ENCODE measurements at regions not wholly inside any gene's neighbourhood (a gene's known extent, or its start where the extent isn't known, plus 50 kb on each side); places are given as distances from the start of the nearest gene placed in this dataset.
"Not testable (repeated sequence)": the region's sequence is repeated elsewhere in the genome, so short reads cannot be mapped to it uniquely, and the experiment has no call there.

DNA sequence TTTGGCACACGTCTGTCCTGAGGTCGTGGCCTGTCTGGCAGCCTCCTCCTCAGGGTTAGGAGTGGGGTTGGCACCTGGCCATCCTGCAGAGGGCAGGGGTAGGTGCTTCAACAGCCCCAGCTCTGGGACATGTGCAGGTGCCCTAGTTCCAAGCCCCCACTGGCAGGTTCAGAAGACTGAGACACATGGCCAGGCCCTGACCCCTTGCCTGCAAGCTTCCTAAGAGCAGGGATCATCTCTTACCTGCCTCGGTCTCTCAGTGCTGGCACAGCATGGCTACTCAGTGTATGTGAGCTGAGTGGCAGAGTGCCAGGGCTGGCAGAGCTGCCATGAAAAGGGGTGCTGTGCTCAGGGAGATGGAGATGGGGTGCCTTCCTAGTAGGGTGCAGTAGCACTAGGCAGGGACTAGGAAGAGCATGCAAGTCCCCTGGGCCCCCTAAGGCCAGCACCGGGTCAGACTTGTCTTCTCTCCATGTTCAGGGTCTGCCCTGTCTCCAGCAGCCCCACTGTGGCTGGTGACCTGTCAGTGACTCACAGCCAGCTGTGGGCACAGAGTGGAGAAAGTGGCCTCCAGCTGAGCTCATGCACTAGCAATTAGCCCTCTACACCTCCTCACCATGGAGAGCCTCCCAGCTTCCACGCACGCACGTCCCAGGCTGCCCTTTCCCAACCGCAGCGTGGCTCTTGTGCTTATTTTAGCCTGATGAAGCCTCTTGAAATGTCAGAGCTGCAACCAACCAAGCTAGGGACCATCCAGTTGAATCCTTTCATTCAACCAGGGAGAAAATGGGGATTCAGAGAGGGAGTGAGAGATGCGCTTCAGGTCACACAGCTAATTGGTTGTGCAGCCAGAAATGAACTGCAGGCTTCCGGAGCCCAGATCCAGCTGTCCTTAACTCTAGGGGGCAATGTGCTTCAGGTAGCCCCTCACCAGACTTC is 116.6 kb downstream of the MRPL14 start:
- peak; percentile 59 to 80 for DNase-seq

GRCh38 chr6:44009425-44010321 is 117.6 kb downstream of the MRPL14 start:
- no peak for DNase-seq

- no peak for DNase-seq
Observed at GRCh38 chr6:44008821-44009370, 118.4 kb downstream of the MRPL14 start.

GRCh38 chr6:44007818-44008621 is 119.2 kb downstream of the MRPL14 start:
- DNase-seq = no peak

GRCh38 chr6:44006872-44007303 is 120.4 kb downstream of the MRPL14 start:
- no peak for DNase-seq

DNA sequence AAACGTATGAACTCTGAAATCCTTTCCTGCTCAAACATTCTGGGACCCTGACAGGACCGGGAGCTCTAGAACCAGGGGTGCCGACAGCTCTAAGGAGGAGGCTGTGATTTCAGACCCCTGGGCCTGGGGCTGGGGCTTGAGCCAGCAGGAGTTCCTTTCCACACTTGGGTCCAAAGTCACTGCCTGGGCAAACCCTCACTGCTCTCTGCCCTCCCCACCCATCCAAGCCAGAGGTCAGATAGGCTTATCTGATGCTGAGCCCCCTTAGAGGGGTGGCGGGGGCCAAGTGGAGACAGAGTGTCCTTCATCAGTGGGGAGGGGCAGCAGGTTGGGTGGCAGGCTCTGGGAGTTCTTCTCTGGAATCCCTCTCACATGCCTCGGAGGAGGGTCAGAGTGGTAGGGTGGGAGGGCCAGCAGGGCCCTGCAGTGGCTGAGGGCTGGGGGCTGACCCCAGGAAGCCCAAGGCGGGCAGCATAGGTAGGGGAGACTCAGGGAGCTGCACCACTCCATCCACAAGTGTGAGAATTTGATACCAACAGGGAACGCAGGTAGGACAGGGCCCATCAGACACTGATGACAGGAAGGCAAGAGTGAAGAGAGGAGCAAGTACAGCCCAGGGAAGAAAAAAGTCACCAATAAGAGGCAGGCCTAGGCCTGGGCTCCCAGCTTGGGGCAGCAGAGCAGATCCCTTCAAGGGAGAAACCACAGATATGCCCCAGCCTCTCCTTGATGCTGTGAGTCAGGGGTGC is 121.0 kb downstream of the MRPL14 start:
- no peak for DNase-seq

GRCh38 chr6:44005507-44005903 is 121.7 kb downstream of the MRPL14 start:
- no peak for DNase-seq

DNA sequence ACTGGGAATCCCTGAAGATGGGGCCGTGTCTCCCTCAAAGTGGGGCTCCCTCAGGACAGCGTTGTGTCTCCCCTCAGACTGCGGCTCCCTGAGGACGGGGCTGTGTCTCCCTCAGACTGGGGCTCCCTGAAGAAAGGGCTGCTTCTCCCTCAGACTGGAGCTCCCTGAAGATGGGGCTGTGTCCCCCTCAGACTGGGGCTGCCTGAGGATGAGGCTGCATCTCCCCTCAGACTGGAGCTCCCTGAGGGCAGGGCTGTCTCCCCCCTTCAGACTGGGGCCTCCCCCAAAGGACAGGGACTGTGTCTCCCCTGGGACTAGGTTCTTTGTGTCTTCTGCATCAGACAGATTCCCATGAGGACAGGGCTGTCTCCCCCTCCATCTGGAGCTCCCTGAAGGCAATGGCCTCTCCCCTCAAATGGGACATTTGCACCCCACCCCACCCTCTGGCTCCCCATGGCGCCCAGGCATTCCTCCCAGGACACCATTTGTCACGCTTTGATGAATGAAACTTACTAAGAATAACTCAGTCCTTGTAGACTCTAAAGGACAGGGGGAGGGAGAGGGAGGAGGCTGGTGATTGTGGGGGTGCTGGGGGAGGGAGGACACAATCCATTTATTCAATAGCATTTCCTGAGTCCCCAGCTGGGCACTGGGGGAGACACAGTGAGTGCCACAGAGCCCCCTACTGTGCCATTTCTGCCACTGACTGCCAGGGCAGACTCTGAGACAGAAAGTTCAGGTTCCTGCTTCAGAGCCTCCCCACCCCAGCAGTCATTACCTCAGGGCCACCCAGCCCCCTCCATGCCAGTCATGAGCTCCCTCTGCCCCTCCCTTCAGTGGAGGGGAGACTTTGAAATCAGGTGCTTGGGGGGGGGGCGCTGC is 122.4 kb downstream of the MRPL14 start:
- no peak for DNase-seq

- no peak for DNase-seq
Observed at GRCh38 chr6:44004136-44004535, 123.1 kb downstream of the MRPL14 start.

GRCh38 chr6:44003345-44004061 is 123.7 kb downstream of the MRPL14 start:
- no peak for DNase-seq

GRCh38 chr6:44002593-44003344 is 124.5 kb downstream of the MRPL14 start:
- no peak for DNase-seq

- DNase-seq = no peak
Observed at GRCh38 chr6:44002067-44002592, 125.1 kb downstream of the MRPL14 start.

- DNase-seq = no peak
Observed at GRCh38 chr6:44001318-44002066, 125.8 kb downstream of the MRPL14 start.

GRCh38 chr6:44000164-44000842 is 126.9 kb downstream of the MRPL14 start:
- DNase-seq = no peak

GRCh38 chr6:43999628-44000027 is 127.6 kb downstream of the MRPL14 start:
- DNase-seq = no peak

- DNase-seq = not testable (repeated sequence)
Observed at GRCh38 chr6:43998592-43999243, 128.5 kb downstream of the MRPL14 start.
